Tibial nerve (tissue), 4 donors: ENCODE measurements at regions not wholly inside any gene's neighbourhood (a gene's known extent, or its start where the extent isn't known, plus 50 kb on each side); places are given as distances from the start of the nearest gene placed in this dataset.

Source experiments
- EP300 ChIP-seq, 2 donors: sonication (generic); formaldehyde crosslinking; IDR thresholded peaks; one replicate each; pipeline ENCODE4 v1.6.1; 2017; ENCODE audit warnings: antibody characterized with exemption in 2 of 2, mild to moderate bottlenecking in 1 of 2
- TF ChIP-seq, protein P1 (sequence below), 5 experiments: fragments of 200-600 bp in 3 of 5; fragments of 450-650 bp in 2 of 5; sonication (generic) in 3 of 5; IDR thresholded peaks; one replicate each; pipeline ENCODE4 v1.5.1; 2016 to 2019; ENCODE audit warnings: antibody characterized with exemption in 5 of 5, mild to moderate bottlenecking in 3 of 5, moderate library complexity in 2 of 5

DNA sequence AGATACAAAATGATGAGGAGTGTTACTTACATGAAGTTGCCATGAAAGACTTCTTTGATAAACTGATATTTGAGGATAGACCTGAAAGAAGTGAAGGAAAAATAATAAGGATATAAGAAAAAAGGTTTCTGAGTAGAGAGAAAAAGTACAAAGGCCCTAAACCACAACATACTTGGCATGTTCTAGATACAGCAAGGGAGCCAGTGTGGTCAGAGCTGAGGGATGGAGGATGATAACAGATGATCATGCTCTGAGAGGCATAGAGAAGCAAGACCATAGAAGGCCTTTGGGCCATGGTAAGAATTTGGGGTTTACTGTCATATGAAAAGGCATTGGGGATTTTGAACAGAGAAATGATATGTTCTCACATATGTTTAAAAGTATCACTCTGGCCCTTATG lies 424.1 kb upstream of the CHST9 start:
- no peak for TF ChIP-seq EP300 (IDR thresholded peaks at IDR 0.05)
- TF ChIP-seq, protein P1, sequence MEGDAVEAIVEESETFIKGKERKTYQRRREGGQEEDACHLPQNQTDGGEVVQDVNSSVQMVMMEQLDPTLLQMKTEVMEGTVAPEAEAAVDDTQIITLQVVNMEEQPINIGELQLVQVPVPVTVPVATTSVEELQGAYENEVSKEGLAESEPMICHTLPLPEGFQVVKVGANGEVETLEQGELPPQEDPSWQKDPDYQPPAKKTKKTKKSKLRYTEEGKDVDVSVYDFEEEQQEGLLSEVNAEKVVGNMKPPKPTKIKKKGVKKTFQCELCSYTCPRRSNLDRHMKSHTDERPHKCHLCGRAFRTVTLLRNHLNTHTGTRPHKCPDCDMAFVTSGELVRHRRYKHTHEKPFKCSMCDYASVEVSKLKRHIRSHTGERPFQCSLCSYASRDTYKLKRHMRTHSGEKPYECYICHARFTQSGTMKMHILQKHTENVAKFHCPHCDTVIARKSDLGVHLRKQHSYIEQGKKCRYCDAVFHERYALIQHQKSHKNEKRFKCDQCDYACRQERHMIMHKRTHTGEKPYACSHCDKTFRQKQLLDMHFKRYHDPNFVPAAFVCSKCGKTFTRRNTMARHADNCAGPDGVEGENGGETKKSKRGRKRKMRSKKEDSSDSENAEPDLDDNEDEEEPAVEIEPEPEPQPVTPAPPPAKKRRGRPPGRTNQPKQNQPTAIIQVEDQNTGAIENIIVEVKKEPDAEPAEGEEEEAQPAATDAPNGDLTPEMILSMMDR (IDR thresholded peaks at IDR 0.05), result no peak
